Glutamatergic neuron (in vitro differentiated cells): ENCODE measurements at regions not wholly inside any gene's neighbourhood (a gene's known extent, or its start where the extent isn't known, plus 50 kb on each side); places are given as distances from the start of the nearest gene placed in this dataset.
A peak's percentile ranks its signal among the peaks of the same experiment; 100 is the strongest.

Source experiments
- DNase-seq: peaks from one replicate; pipeline ENCODE4 v3.0.0; 2022
- H3K27ac Mint-ChIP-seq: one replicate; pipeline ENCODE4 v1.8.0; 2020; ENCODE audit warnings: mild to moderate bottlenecking, mixed read lengths, inconsistent platforms; ENCODE audit not compliant: unreplicated experiment
- H3K27me3 Mint-ChIP-seq: one replicate; pipeline ENCODE4 v1.8.0; 2020; ENCODE audit warnings: mild to moderate bottlenecking, moderate library complexity, mixed read lengths, inconsistent platforms; ENCODE audit not compliant: unreplicated experiment
- H3K36me3 Mint-ChIP-seq: one replicate; pipeline ENCODE4 v1.8.0; 2020; ENCODE audit warnings: mild to moderate bottlenecking, mixed read lengths, inconsistent platforms; ENCODE audit not compliant: unreplicated experiment
- H3K4me1 Mint-ChIP-seq: one replicate; pipeline ENCODE4 v1.8.0; 2020; ENCODE audit warnings: mild to moderate bottlenecking, low read depth, mixed read lengths, inconsistent platforms; ENCODE audit not compliant: unreplicated experiment
- H3K4me3 Mint-ChIP-seq: one replicate; pipeline ENCODE4 v1.8.0; 2020; ENCODE audit warnings: mild to moderate bottlenecking, mixed read lengths, inconsistent platforms; ENCODE audit not compliant: unreplicated experiment
- H3K9me3 Mint-ChIP-seq: one replicate; pipeline ENCODE4 v1.8.0; 2020; ENCODE audit warnings: mild to moderate bottlenecking, moderate library complexity, mixed read lengths, inconsistent platforms; ENCODE audit not compliant: unreplicated experiment
- CTCF ChIP-seq: fragments of 200-600 bp; sonication (generic); IDR thresholded peaks from one replicate; pipeline ENCODE4 v1.5.0; 2021; ENCODE audit not compliant: partially characterized antibody, unreplicated experiment

GRCh38 chr1:232310541-232310940 lies 319.4 kb downstream of the SIPA1L2 start:
- H3K4me3 Mint-ChIP-seq = no peak overlapping the region
- TF ChIP-seq CTCF = no peak

DNA sequence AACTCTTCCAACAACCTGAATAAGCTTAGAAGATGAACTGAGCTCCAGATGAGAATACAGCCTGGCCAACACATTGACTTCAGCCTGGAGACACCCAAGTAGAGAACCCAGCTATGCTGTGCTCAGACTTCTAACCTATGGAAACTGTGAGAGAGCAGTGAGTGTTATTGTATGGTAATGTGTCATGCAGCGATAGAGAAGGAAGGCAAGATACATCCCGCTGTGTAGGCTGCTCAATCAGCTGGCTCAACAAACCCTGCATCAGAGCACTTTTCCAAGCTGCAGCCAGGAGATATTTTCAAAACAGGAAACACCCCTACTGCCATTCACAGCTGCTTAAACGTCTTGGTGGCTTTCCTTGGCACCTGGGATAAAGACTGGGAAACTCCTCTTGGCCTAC lies 321.3 kb downstream of the SIPA1L2 start:
- DNase-seq = no peak
- Mint-ChIP-seq H3K36me3 (peaks cover 13% of the 10 kb centered on the region), H3K9me3 (no peaks in the 10 kb centered on the region), H3K4me3 (no peak overlapping the region), H3K27ac (no peak overlapping the region), H3K27me3 (no peaks in the 10 kb centered on the region), H3K4me1 (peaks cover 9% of the 10 kb centered on the region)
- no peak for TF ChIP-seq CTCF

More at GRCh38 chr1:232310541-232310940, 319.4 kb downstream of the SIPA1L2 start:
- Mint-ChIP-seq H3K27ac (no peak overlapping the region), H3K36me3 (peaks cover 17% of the 10 kb centered on the region), H3K4me1 (peaks cover 9% of the 10 kb centered on the region), H3K27me3 (no peaks in the 10 kb centered on the region), H3K9me3 (peaks cover 5% of the 10 kb centered on the region)
- DNase-seq = no peak

DNA sequence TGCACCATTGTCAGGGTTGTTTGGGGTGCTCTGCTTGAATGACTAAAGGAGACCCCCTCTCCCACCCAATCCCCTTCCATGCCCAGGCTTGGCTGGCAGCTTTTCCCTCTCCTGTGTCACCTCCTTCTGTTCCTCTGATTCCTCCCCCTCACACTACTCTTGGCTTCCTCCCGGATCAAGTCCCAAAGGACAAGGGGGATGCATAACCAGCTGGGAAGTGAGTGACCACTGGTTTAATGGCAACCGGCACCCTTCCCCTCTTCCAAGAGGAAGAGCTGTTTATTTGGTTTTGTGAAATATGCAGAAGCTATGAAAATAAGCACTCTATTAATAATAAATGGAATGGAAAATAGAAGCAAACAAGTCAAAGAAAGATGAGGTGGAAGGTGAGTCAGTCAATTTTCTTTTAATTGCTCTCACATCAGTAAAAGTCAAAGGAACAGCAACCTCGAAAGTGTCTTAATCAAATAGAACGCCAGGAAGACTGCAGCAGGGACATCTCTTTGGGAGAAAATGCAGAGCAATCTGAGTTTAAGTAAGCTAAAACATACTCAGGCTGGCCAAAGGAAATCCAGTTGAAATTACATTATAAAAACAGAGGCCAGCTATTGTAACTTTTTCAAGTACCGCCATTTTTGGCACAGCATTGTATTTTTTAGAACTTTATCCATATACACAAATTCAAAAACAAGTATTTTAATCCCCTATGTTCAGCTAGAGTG lies 322.5 kb downstream of the SIPA1L2 start:
- H3K27me3 Mint-ChIP-seq = no peaks in the 10 kb centered on the region
- H3K36me3 Mint-ChIP-seq = peaks cover 3% of the 10 kb centered on the region
- H3K4me1 Mint-ChIP-seq = peaks cover 14% of the 10 kb centered on the region
- H3K27ac Mint-ChIP-seq = peak overlapping the region; percentile 57
- no peaks in the 10 kb centered on the region for H3K9me3 Mint-ChIP-seq
- H3K4me3 Mint-ChIP-seq = no peak overlapping the region
- DNase-seq = no peak
- no peak for TF ChIP-seq CTCF

DNA sequence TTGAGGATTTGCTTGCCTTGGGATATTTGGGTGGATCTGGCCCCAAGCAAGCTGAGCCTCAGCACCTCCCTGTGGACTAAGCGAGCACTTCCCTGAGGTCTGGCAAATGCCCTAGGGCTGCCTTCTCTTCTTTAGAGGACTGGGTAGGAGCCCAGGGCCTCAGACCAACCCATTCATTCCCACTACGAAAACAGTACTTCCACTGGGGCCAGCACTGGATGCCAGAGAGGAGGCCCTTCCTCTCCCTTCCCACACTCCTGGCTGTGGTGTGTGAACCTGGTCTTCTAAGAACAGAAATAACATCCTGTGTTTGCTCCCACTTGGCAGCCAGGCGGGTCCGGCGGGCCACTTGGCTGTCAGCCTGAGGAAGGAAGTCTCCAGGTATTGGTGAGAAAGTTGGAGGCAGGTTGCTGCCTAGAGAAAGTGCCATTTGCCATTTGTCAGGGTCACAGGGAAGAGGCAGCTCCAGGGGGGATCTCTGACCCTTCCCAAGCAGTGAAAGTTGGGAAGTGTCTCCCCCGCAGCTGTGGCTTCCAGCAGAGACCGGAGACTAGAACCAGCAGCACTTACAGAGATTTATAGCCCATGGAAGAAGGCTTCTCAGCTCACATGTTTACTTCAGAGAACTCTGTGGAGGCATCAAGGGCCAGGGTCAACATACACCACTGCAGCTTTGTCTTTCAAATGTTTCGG lies 323.5 kb downstream of the SIPA1L2 start:
- H3K4me1 Mint-ChIP-seq = peaks cover 21% of the 10 kb centered on the region
- H3K27me3 Mint-ChIP-seq = no peaks in the 10 kb centered on the region
- peak overlapping the region; percentile 3 for H3K27ac Mint-ChIP-seq
- no peak overlapping the region for H3K4me3 Mint-ChIP-seq
- no peaks in the 10 kb centered on the region for H3K9me3 Mint-ChIP-seq
- peaks cover 3% of the 10 kb centered on the region for H3K36me3 Mint-ChIP-seq
- TF ChIP-seq CTCF = no peak
- no peak for DNase-seq

- H3K36me3 Mint-ChIP-seq = peaks cover 3% of the 10 kb centered on the region
- DNase-seq = no peak
- no peak for TF ChIP-seq CTCF
- H3K9me3 Mint-ChIP-seq = no peaks in the 10 kb centered on the region
- H3K4me1 Mint-ChIP-seq = peaks cover 21% of the 10 kb centered on the region
- H3K4me3 Mint-ChIP-seq = no peak overlapping the region
- no peaks in the 10 kb centered on the region for H3K27me3 Mint-ChIP-seq
- no peak overlapping the region for H3K27ac Mint-ChIP-seq
Measured at GRCh38 chr1:232305050-232305449, 324.9 kb downstream of the SIPA1L2 start.
